ENCODE measurements at regions not wholly inside any gene's neighbourhood (a gene's known extent, or its start where the extent isn't known, plus 50 kb on each side); places are given as distances from the start of the nearest gene placed in this dataset.

DNA sequence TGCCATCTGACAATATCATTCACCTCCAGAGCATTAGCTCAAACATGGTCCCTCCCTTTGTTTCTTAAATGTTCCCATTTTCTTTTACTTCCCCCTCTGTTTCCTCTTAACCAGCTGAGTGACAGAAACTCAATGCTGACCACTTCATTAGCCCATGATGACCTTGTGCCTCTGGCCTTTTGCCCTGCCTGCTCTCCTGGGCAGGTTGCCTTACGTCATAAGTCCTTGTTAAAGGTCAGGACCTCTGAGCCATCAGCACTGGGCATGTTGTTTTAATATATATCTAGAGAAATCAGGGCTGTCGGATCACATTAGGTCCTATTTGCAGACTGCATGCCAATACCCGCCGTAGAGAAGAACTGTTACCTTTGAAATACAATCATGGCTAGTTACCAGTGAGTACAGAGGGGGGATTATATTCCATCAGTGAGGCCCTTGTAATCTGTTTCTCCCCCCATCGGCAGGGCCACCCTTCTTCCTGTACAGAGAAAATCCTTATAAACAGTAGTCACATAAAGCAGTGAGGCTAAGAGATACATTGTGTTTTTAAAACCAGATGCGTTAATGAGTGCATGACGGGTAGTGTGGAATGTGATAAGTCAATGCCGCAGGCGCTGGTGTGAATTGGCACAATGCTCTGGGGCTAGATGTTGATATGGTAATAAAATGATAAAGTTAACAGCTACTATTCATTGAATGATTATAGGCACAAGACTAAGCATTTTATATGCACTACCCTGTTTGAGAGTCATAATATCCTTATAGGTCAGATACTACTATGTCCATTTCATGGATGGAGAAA, 94.3 kb upstream of the ZFHX3 start:
- TF ChIP-seq EZH2phosphoT487 (IDR thresholded peaks at IDR 0.05; ENCODE audit: low read depth, severe bottlenecking, unreplicated experiment) = no peak
- TF ChIP-seq, protein P1, sequence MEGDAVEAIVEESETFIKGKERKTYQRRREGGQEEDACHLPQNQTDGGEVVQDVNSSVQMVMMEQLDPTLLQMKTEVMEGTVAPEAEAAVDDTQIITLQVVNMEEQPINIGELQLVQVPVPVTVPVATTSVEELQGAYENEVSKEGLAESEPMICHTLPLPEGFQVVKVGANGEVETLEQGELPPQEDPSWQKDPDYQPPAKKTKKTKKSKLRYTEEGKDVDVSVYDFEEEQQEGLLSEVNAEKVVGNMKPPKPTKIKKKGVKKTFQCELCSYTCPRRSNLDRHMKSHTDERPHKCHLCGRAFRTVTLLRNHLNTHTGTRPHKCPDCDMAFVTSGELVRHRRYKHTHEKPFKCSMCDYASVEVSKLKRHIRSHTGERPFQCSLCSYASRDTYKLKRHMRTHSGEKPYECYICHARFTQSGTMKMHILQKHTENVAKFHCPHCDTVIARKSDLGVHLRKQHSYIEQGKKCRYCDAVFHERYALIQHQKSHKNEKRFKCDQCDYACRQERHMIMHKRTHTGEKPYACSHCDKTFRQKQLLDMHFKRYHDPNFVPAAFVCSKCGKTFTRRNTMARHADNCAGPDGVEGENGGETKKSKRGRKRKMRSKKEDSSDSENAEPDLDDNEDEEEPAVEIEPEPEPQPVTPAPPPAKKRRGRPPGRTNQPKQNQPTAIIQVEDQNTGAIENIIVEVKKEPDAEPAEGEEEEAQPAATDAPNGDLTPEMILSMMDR (IDR thresholded peaks at IDR 0.05; ENCODE audit: poor library complexity) = no peak
- no peak for TF ChIP-seq EZH2 (IDR thresholded peaks at IDR 0.05; ENCODE audit: borderline replicate concordance)
- Histone ChIP-seq H3K79me2 (no peaks in the 10 kb centered on the region), H2AFZ (no peak overlapping the region), H3K27me3 (no peaks in the 10 kb centered on the region), H3K9me2 (replicated peaks; ENCODE audit: insufficient read depth) (no peaks in the 10 kb centered on the region), H3K4me1 (ENCODE audit: insufficient read depth) (no peaks in the 10 kb centered on the region), H3K36me3 (replicated peaks; ENCODE audit: insufficient read depth, low read depth) (no peaks in the 10 kb centered on the region), H3K9me3 (ENCODE audit: low read depth) (no peaks in the 10 kb centered on the region), H3K4me2 (no peak overlapping the region), H3K27ac (no peak overlapping the region), H3K4me3 (no peak overlapping the region), H4K20me1 (ENCODE audit: insufficient read depth, poor library complexity, severe bottlenecking) (no peaks in the 10 kb centered on the region)
- 80% methylated on average over 9 of the region's 9 CpGs for WGBS (ENCODE audit: low lambda C conversion rate, missing lambda C conversion rate)
- no peak for DNase-seq (ENCODE audit: low spot score)

DNA sequence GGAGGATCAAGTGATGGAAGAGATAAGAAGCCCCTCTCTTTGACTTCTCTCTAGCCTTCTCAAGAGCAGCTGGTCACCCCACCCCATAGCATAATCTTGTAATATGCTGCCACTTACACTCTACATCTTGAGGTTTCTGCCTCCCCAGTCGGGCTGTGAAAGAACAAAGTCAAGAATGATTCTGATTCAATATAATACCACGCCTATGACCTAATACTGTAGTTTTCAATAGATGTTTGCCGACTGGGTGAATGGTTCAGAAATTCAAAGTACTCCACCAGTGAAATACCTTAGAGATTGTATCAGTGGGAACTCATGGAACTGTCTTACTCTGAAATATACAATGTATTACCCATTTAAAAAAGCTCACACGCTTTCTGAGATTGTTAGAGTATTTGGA, 93.0 kb upstream of the ZFHX3 start:
- DNase-seq (ENCODE audit: low spot score) = no peak
- no peaks in the 10 kb centered on the region for H3K36me3 ChIP-seq (replicated peaks; ENCODE audit: insufficient read depth, low read depth)
- 90% methylated on average over 4 of the region's 4 CpGs for WGBS (ENCODE audit: low lambda C conversion rate, missing lambda C conversion rate)

DNA sequence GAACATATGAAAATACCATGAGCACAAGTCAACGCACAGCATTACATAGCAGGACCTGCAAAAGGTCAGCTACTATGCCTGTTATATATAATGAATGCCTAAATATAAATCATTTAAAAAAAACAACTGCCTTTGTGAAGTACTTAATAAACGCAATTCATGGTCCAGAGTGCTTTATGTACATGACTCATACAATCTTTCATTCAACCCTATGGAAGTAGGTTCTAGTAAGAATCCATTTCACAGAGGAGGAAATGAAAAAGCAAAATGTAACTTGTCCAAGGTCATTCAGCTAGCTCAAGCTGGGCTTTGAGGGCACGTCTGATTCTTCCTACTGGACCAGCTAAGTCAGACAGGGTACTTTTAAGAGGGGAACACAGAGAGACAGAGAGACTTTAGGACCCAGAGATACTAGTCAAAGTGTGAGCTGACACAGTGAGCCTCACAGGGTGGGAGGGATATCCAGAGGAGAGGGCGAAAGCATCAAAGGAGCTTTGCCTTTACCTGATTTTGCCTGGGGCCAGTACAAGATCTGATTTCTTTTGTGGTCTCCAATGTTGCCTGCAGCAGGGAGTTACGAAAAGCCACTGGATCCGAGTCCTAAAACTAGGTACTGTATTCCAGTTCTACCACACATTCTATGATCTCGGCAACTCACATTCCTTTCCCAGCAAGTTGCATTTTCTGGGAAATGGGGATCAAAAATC, 83.4 kb upstream of the ZFHX3 start:
- no peak overlapping the region for H3K4me3 ChIP-seq
- no peak overlapping the region for H2AFZ ChIP-seq
- no peaks in the 10 kb centered on the region for H3K36me3 ChIP-seq (replicated peaks; ENCODE audit: insufficient read depth, low read depth)
- H3K79me2 ChIP-seq = no peaks in the 10 kb centered on the region
- H3K4me1 ChIP-seq (ENCODE audit: insufficient read depth) = no peaks in the 10 kb centered on the region
- H3K9me3 ChIP-seq (ENCODE audit: low read depth) = no peaks in the 10 kb centered on the region
- no peaks in the 10 kb centered on the region for H3K9me2 ChIP-seq (replicated peaks; ENCODE audit: insufficient read depth)
- H4K20me1 ChIP-seq (ENCODE audit: insufficient read depth, poor library complexity, severe bottlenecking) = no peaks in the 10 kb centered on the region
- no peak overlapping the region for H3K4me2 ChIP-seq
- no peaks in the 10 kb centered on the region for H3K27me3 ChIP-seq
- WGBS (ENCODE audit: low lambda C conversion rate, missing lambda C conversion rate) = 85% methylated on average over 7 of the region's 7 CpGs
- no peak overlapping the region for H3K27ac ChIP-seq
- TF ChIP-seq EZH2 (IDR thresholded peaks at IDR 0.05; ENCODE audit: borderline replicate concordance) = no peak
- TF ChIP-seq EZH2phosphoT487 (IDR thresholded peaks at IDR 0.05; ENCODE audit: low read depth, severe bottlenecking, unreplicated experiment) = no peak
- TF ChIP-seq, protein P1 (IDR thresholded peaks at IDR 0.05; ENCODE audit: poor library complexity) = no peak
- no peak for DNase-seq (ENCODE audit: low spot score)

More for the DNA sequence above, 93.0 kb upstream of the ZFHX3 start:
- Histone ChIP-seq H4K20me1 (ENCODE audit: insufficient read depth, poor library complexity, severe bottlenecking) (no peaks in the 10 kb centered on the region), H3K4me3 (no peak overlapping the region), H3K79me2 (no peaks in the 10 kb centered on the region), H3K9me3 (ENCODE audit: low read depth) (no peaks in the 10 kb centered on the region), H2AFZ (no peak overlapping the region), H3K9me2 (replicated peaks; ENCODE audit: insufficient read depth) (no peaks in the 10 kb centered on the region), H3K4me2 (no peak overlapping the region), H3K4me1 (ENCODE audit: insufficient read depth) (no peaks in the 10 kb centered on the region), H3K27ac (no peak overlapping the region), H3K27me3 (no peaks in the 10 kb centered on the region)
- TF ChIP-seq, protein P1 (IDR thresholded peaks at IDR 0.05; ENCODE audit: poor library complexity) = no peak
